H1 (cell line): ENCODE measurements at regions not wholly inside any gene's neighbourhood (a gene's known extent, or its start where the extent isn't known, plus 50 kb on each side); places are given as distances from the start of the nearest gene placed in this dataset.
"Not testable (repeated sequence)": the region's sequence is repeated elsewhere in the genome, so short reads cannot be mapped to it uniquely, and the experiment has no call there.

Experiments used
- CTCF ChIA-PET: fragments of 300-600 bp; sonication (Branson Sonifier 250); formaldehyde crosslinking; loops from one replicate; lab custom pipeline; 2021; ENCODE audit not compliant: partially characterized antibody; lab: Charles Lee
- POLR2A ChIA-PET: fragments of 300-600 bp; sonication (Branson Sonifier 250); formaldehyde crosslinking; loops from one replicate; lab custom pipeline; 2021; ENCODE audit warnings: inconsistent platforms; ENCODE audit not compliant: partially characterized antibody; lab: Charles Lee
- DNase-seq, 2 experiments: peaks; one replicate each; pipeline versions ENCODE4 v3.0.0 to v3.0.0-alpha.2; 2010 to 2022; ENCODE audit warnings: low spot score in 2 of 2, low read depth in 1 of 2, mixed read lengths in 1 of 2
- FAIRE-seq: peaks from 2 replicates; lab custom pipeline; 2011; peaks lifted over from hg19 to GRCh38; lab: Jason Lieb, UNC
- H2AFZ ChIP-seq: 2 replicates; pipeline ENCODE4 v1.8.1; 2012; ENCODE audit warnings: low read length, inconsistent platforms
- H2AK5ac ChIP-seq: 2 replicates; pipeline ENCODE4 v1.6.1; 2013; ENCODE audit warnings: low read depth, low read length
- H2BK120ac ChIP-seq: replicated peaks from 2 replicates; pipeline ENCODE3; 2013; ENCODE audit warnings: low read depth, low read length, inconsistent platforms
- H2BK12ac ChIP-seq: 2 replicates; pipeline ENCODE4 v1.6.1; 2013; ENCODE audit warnings: low read depth, low read length
- H2BK15ac ChIP-seq: 2 replicates; pipeline ENCODE4 v1.6.1; 2013; ENCODE audit warnings: low read length
- H2BK20ac ChIP-seq: 2 replicates; pipeline ENCODE4 v1.6.1; 2013; ENCODE audit warnings: low read length
- H2BK5ac ChIP-seq: 2 replicates; pipeline ENCODE4 v1.6.1; 2013; ENCODE audit warnings: low read depth, low read length
- H3K14ac ChIP-seq: 2 replicates; pipeline ENCODE4 v1.6.1; 2013; ENCODE audit warnings: inconsistent platforms; ENCODE audit not compliant: insufficient read length
- H3K18ac ChIP-seq: 2 replicates; pipeline ENCODE4 v1.6.1; 2013; ENCODE audit warnings: low read length; ENCODE audit errors: extremely low read depth
- H3K23ac ChIP-seq: 2 replicates; pipeline ENCODE4 v1.6.1; 2013; ENCODE audit warnings: inconsistent platforms; ENCODE audit not compliant: insufficient read length
- H3K23me2 ChIP-seq: 2 replicates; pipeline ENCODE4 v1.6.1; 2013; ENCODE audit warnings: low read depth, low read length
- H3K27ac ChIP-seq: 2 replicates; pipeline ENCODE4 v1.6.1; 2011; ENCODE audit warnings: low read depth, low read length, inconsistent platforms
- H3K27me3 ChIP-seq, 4 experiments: replicated peaks in 1 of 4; 1 replicate in 1 of 4; 2 replicates in 3 of 4; pipeline versions ENCODE4 v1.6.1 to v1.8.1; 2011 to 2013; ENCODE audit warnings: low read length in 3 of 4, mild to moderate bottlenecking in 3 of 4, inconsistent platforms in 2 of 4, mixed read lengths in 2 of 4, moderate library complexity in 1 of 4; ENCODE audit not compliant: control insufficient read depth in 3 of 4, insufficient read depth in 3 of 4; ENCODE audit errors: extremely low read depth in 1 of 4
- H3K36me3 ChIP-seq, 4 experiments: 2 replicates each; pipeline versions ENCODE4 v1.6.1 to v1.8.1; 2011 to 2013; ENCODE audit warnings: mild to moderate bottlenecking in 4 of 4, low read length in 3 of 4, moderate library complexity in 2 of 4, control low read depth in 1 of 4, inconsistent platforms in 1 of 4; ENCODE audit not compliant: insufficient read depth in 4 of 4, control insufficient read depth in 2 of 4
- H3K4ac ChIP-seq: replicated peaks from 2 replicates; pipeline ENCODE3; 2013; ENCODE audit warnings: low read length, low read depth, mixed read lengths, inconsistent platforms; ENCODE audit not compliant: insufficient read length
- H3K4me1 ChIP-seq, 4 experiments: replicated peaks in 1 of 4; 1 replicate in 1 of 4; 2 replicates in 3 of 4; pipeline versions ENCODE4 v1.6.1 to v1.8.1; 2011 to 2013; ENCODE audit warnings: low read length in 3 of 4, inconsistent platforms in 2 of 4, mixed read lengths in 1 of 4; ENCODE audit not compliant: insufficient read depth in 4 of 4, control insufficient read depth in 3 of 4
- H3K4me2 ChIP-seq, 2 experiments: 2 replicates each; pipeline versions ENCODE4 v1.6.1 to v1.8.1; 2011 to 2013; ENCODE audit warnings: low read depth in 2 of 2, low read length in 2 of 2, control low read depth in 1 of 2, inconsistent platforms in 1 of 2, mild to moderate bottlenecking in 1 of 2; ENCODE audit not compliant: insufficient read depth in 1 of 2
- H3K4me3 ChIP-seq, 4 experiments: fragments of 200-600, 300-600 bp in 1 of 4; sonication (generic), shearing (Covaris generic), sonication (Bioruptor Twin) in 1 of 4; 2 replicates each; pipeline versions ENCODE4 v1.5.1 to v1.8.1; 2011 to 2016; ENCODE audit warnings: low read length in 4 of 4, low read depth in 3 of 4, control low read depth in 2 of 4, inconsistent platforms in 2 of 4, mild to moderate bottlenecking in 2 of 4, mixed read lengths in 1 of 4, moderate library complexity in 1 of 4; ENCODE audit not compliant: insufficient read depth in 2 of 4; ENCODE audit errors: extremely low read depth in 1 of 4
- H3K56ac ChIP-seq: replicated peaks from 2 replicates; pipeline ENCODE3; 2013; ENCODE audit warnings: low read depth, mild to moderate bottlenecking, mixed read lengths, low read length, inconsistent platforms; ENCODE audit not compliant: insufficient read length
- H3K79me1 ChIP-seq: 2 replicates; pipeline ENCODE4 v1.6.1; 2013; ENCODE audit warnings: low read depth, low read length, control low read depth
- H3K79me2 ChIP-seq, 2 experiments: 2 replicates each; pipeline versions ENCODE4 v1.6.1 to v1.8.1; 2012 to 2013; ENCODE audit warnings: low read length in 2 of 2, mild to moderate bottlenecking in 2 of 2, inconsistent platforms in 1 of 2; ENCODE audit not compliant: insufficient read depth in 2 of 2, control insufficient read depth in 1 of 2
- H3K9ac ChIP-seq, 4 experiments: replicated peaks in 1 of 4; 1 replicate in 1 of 4; 2 replicates in 3 of 4; pipeline versions ENCODE4 v1.6.1 to v1.8.1; 2011 to 2013; ENCODE audit warnings: low read depth in 3 of 4, low read length in 3 of 4, control low read depth in 2 of 4, mild to moderate bottlenecking in 2 of 4, moderate library complexity in 2 of 4, inconsistent platforms in 1 of 4; ENCODE audit errors: extremely low read depth in 1 of 4
- H3K9me3 ChIP-seq, 2 experiments: 2 replicates each; pipeline versions ENCODE4 v1.6.1 to v1.8.1; 2012 to 2013; ENCODE audit warnings: mild to moderate bottlenecking in 2 of 2, moderate library complexity in 2 of 2, control low read depth in 1 of 2, inconsistent platforms in 1 of 2, low read depth in 1 of 2, low read length in 1 of 2, mixed read lengths in 1 of 2; ENCODE audit not compliant: insufficient read depth in 2 of 2
- H4K20me1 ChIP-seq, 2 experiments: replicated peaks in 1 of 2; 2 replicates each; pipeline versions ENCODE3 to v1.8.1; 2011 to 2013; ENCODE audit warnings: inconsistent platforms in 2 of 2, low read length in 2 of 2, mild to moderate bottlenecking in 1 of 2; ENCODE audit not compliant: insufficient read depth in 2 of 2, control insufficient read depth in 1 of 2
- H4K5ac ChIP-seq: 2 replicates; pipeline ENCODE4 v1.6.1; 2013; ENCODE audit warnings: low read length, low read depth, mixed read lengths, inconsistent platforms; ENCODE audit not compliant: insufficient read length
- H4K8ac ChIP-seq: 2 replicates; pipeline ENCODE4 v1.8.0; 2013; ENCODE audit warnings: mild to moderate bottlenecking, moderate library complexity, low read length, inconsistent platforms; ENCODE audit not compliant: insufficient read depth; ENCODE audit errors: extremely low read depth
- H4K91ac ChIP-seq: replicated peaks from 2 replicates; pipeline ENCODE3; 2013; ENCODE audit warnings: low read length, mixed read lengths, inconsistent platforms; ENCODE audit not compliant: insufficient read length
- CHD2 ChIP-seq: IDR thresholded peaks from 2 replicates; pipeline ENCODE4 v1.6.1; 2012; ENCODE audit warnings: low read length, improper control_type of control experiment
- EZH2 ChIP-seq: fragments of 200-600 bp; sonication (generic); IDR thresholded peaks from 2 replicates; pipeline ENCODE4 v1.7.1; 2012; ENCODE audit warnings: low read depth, mild to moderate bottlenecking, moderate library complexity, low read length, inconsistent platforms; ENCODE audit not compliant: severe bottlenecking
- SIX5 ChIP-seq: IDR thresholded peaks from 2 replicates; pipeline ENCODE4 v1.6.1; 2011; ENCODE audit warnings: mild to moderate bottlenecking, low read depth, low read length
- WGBS, 2 experiments: shearing (Covaris generic) in 1 of 2; methylation state at CpG; one replicate each; pipeline versions ENCODE4 v1.1.6 to v1.1.7; 2013 to 2015; ENCODE audit warnings: low lambda C conversion rate in 2 of 2, mixed read lengths in 2 of 2, inconsistent platforms in 1 of 2, low coverage in 1 of 2, missing lambda C conversion rate in 1 of 2; ENCODE audit not compliant: insufficient replicate concordance in 2 of 2, insufficient coverage in 1 of 2, insufficient read length in 1 of 2; ENCODE audit errors: extremely low coverage in 1 of 2, missing lambda C conversion rate in 1 of 2; 5-methylcytosine and 5-hydroxymethylcytosine counted together

- no peak for TF ChIP-seq CHD2
- TF ChIP-seq EZH2 = no peak
- no peak for TF ChIP-seq SIX5
These were observed 245.1 kb upstream of the ELAVL2 start (continued) for GRCh38 chr9:24071091-24071490.

GRCh38 chr9:24067107-24067506 is 241.1 kb upstream of the ELAVL2 start:
- DNase-seq, CTCF ChIA-PET, FAIRE-seq, H2AK5ac ChIP-seq, H3K4me2 ChIP-seq, H4K91ac ChIP-seq, H3K9ac ChIP-seq, H3K18ac ChIP-seq, H3K79me1 ChIP-seq, H3K4ac ChIP-seq, H2BK12ac ChIP-seq, H2BK20ac ChIP-seq, H3K27me3 ChIP-seq, H2BK15ac ChIP-seq, H3K27ac ChIP-seq, H3K23ac ChIP-seq, H3K23me2 ChIP-seq, H4K5ac ChIP-seq, H2AFZ ChIP-seq, H3K4me1 ChIP-seq, H3K9me3 ChIP-seq, H3K36me3 ChIP-seq, H4K8ac ChIP-seq, H2BK120ac ChIP-seq, H3K79me2 ChIP-seq, H4K20me1 ChIP-seq, H3K4me3 ChIP-seq, POLR2A ChIA-PET, H3K56ac ChIP-seq, H3K14ac ChIP-seq, H2BK5ac ChIP-seq: not testable (repeated sequence)
- 84% methylated on average over 4 of the region's 5 CpGs; no CpG with 5 or more reads in 1 of the 2 experiments for WGBS, 2 experiments
